HG02938 (cell line): ENCODE measurements at regions not wholly inside any gene's neighbourhood (a gene's known extent, or its start where the extent isn't known, plus 50 kb on each side); places are given as distances from the start of the nearest gene placed in this dataset.

ENCODE experiments used
- ATAC-seq: cut with Tn5 transposase; IDR thresholded peaks from one replicate; pipeline ENCODE4 v1.9.1; 2021; ENCODE audit warnings: mild to moderate bottlenecking, moderate library complexity; ENCODE audit not compliant: unreplicated experiment

DNA sequence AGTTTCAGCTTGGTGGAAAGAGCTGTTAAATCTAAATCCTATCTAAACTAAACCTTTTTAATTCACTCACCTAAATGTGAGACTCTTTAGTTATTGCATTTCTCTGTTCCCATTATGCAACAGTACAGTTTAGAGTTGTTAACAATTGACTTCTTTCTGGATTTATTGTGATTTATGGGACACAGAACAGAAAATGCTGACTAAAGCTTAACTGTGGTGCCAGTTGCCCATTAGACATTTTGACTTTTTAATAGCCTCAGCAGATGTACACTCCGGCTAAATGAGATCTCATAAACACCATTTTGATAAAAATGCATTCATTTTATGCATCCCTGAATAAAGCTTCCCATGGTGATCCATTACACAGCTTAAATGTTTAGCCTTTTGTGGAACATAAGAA is 356.6 kb downstream of the CASP12 start:
- ATAC-seq, result no peak

GRCh38 chr11:104538313-104538712 is 359.9 kb downstream of the CASP12 start:
- ATAC-seq, result no peak

- ATAC-seq, result no peak
These were observed 364.0 kb downstream of the CASP12 start for GRCh38 chr11:104534278-104534677.

- ATAC-seq, result no peak
These were observed 366.4 kb downstream of the CASP12 start for GRCh38 chr11:104531894-104532293.

DNA sequence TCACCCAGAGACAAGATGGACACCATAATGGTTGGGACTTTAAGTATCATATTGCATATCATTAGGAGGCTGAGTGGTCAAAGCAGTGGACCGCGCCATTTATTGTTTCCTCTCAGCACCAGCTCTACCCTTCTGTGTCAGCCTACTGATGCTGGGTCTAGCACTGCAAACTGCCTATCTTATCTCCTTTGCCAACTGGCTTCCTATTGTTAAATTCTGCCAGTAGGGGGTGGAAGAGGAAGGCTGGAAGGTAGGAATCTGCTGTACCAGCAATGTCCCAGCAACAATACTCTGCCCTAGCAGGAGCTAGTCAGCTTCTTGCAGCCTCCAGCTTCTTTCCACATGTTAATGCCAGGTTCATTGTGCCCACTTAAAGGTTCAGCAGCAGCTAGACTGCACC is 367.1 kb upstream of the PDGFD start:
- no peak for ATAC-seq

GRCh38 chr11:104529906-104530305 is 366.0 kb upstream of the PDGFD start:
- no peak for ATAC-seq

GRCh38 chr11:104529213-104529612 is 365.3 kb upstream of the PDGFD start:
- no peak for ATAC-seq

- ATAC-seq, result no peak
These were observed 362.1 kb upstream of the PDGFD start for GRCh38 chr11:104526006-104526405.

GRCh38 chr11:104525416-104525815 is 361.5 kb upstream of the PDGFD start:
- no peak for ATAC-seq

GRCh38 chr11:104524254-104524653 is 360.3 kb upstream of the PDGFD start:
- no peak for ATAC-seq

DNA sequence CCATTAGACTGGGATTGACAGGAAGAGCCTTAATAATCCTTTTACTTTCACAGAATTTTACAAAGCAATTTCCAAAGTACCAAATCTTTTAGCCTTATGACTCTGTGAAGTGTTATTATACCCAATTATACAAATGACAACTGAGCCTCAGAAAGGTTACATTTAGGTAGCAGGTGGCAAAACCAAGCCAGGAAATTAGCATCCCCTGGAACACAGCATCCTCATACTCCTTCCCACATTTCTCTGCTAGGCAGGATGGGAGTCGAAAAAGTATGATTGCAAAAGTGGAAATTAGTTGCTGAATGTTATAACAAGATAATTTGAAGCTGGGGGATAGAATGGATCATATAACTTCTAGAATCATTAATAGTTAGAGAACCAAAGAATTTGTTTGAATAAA is 359.7 kb upstream of the PDGFD start:
- no peak for ATAC-seq

- no peak for ATAC-seq
These were observed 358.7 kb upstream of the PDGFD start for GRCh38 chr11:104522650-104523049.

DNA sequence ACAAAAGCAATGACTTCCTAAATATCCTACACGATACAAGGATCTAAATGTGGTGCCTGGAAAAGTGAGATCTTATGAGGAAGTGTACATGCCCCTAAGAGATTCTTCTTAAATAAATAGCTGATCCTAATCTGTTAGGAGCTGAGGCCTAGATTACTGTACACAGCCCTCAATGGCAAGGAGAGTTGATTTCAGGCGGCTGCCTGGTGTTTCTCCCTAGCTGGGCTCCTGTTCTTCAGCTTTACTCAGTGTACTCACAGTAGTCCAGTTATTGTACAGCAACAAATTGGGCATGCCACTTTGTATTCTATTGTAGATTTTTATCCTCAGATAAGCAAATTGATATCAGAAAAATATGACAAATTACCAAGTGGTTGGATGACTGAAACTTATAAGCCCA is 358.2 kb upstream of the PDGFD start:
- no peak for ATAC-seq

GRCh38 chr11:104510169-104510568 is 346.2 kb upstream of the PDGFD start:
- no peak for ATAC-seq

- ATAC-seq, result no peak
These were observed 326.2 kb upstream of the PDGFD start for GRCh38 chr11:104490182-104490581.

- no peak for ATAC-seq
These were observed 324.6 kb upstream of the PDGFD start for GRCh38 chr11:104488561-104488960.

- ATAC-seq, result no peak
These were observed 323.3 kb upstream of the PDGFD start for GRCh38 chr11:104487046-104487806.

GRCh38 chr11:104484804-104485554 is 321.0 kb upstream of the PDGFD start:
- no peak for ATAC-seq

GRCh38 chr11:104476898-104477297 is 313.0 kb upstream of the PDGFD start:
- no peak for ATAC-seq

- ATAC-seq, result no peak
These were observed 312.5 kb upstream of the PDGFD start for GRCh38 chr11:104476454-104476853.

GRCh38 chr11:104467404-104467803 is 303.5 kb upstream of the PDGFD start:
- ATAC-seq, result no peak

DNA sequence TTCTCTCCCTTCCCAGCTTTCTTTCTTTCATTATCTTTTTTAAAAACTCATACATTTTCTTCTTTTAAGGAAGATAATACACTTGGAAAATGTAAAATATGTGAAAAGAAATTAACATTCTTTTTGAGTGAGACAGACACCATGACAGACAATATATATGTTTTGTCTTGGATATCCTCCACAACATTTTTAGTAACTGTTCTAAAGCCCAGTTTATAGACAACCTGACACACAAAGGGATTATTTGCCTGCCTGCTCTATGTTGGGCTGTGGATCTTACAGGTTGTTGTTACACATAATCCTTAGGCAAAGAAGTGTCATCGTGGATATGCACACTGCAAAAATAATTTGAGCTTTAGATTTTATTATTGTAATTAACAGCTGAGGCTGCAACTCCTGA is 301.4 kb upstream of the PDGFD start:
- no peak for ATAC-seq
